ENCODE measurements at regions not wholly inside any gene's neighbourhood (a gene's known extent, or its start where the extent isn't known, plus 50 kb on each side); places are given as distances from the start of the nearest gene placed in this dataset.

DNA sequence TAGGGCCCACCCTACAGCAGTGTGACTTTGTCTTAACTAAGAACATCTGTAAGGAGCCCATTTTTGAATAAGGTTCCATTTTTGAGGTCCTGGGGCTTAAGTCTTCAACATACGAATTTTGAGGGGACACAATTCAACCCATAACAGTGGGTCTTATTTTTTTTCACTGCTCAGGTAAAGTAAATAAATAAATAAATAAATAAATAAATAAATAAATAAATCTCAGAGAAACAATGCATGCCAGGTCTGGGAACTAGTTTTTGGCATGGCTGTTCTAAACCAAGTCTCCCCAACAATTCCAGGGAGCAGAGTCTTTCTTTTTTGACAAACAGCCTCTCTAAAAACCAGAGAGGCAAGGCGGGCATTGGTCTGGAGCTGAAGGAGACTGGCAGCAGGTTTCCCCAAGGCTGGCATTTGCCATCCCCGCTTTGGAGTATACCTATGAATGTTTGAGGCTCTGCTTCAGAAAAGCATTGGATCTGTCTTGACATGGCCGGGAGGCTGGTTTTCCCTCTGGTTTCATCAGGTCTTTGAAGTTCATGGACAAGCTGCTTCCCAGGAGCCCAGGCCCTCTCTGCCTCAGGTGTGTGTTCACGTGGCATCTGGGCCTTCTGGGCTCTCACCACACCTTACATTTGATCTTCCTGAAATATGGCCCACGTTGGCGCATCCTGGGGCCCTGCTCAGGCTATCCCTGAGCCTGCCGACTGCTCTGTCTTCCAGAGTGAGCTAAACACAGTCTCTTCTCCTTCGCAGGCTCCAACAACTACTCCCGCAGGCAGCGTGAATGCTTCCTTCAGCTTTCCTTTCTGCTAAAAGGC lies 545.2 kb downstream of the BCL11B start:
- H3K4me3 ChIP-seq (ENCODE audit: low read depth, low read length) = no peak overlapping the region
- no peak for TF ChIP-seq POLR2A (IDR thresholded peaks at IDR 0.05; ENCODE audit: extremely low read depth, insufficient read length)
- TF ChIP-seq MYC (IDR thresholded peaks at IDR 0.05; ENCODE audit: low read depth, low read length) = no peak
- TF ChIP-seq, protein P1, sequence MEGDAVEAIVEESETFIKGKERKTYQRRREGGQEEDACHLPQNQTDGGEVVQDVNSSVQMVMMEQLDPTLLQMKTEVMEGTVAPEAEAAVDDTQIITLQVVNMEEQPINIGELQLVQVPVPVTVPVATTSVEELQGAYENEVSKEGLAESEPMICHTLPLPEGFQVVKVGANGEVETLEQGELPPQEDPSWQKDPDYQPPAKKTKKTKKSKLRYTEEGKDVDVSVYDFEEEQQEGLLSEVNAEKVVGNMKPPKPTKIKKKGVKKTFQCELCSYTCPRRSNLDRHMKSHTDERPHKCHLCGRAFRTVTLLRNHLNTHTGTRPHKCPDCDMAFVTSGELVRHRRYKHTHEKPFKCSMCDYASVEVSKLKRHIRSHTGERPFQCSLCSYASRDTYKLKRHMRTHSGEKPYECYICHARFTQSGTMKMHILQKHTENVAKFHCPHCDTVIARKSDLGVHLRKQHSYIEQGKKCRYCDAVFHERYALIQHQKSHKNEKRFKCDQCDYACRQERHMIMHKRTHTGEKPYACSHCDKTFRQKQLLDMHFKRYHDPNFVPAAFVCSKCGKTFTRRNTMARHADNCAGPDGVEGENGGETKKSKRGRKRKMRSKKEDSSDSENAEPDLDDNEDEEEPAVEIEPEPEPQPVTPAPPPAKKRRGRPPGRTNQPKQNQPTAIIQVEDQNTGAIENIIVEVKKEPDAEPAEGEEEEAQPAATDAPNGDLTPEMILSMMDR (IDR thresholded peaks at IDR 0.05; ENCODE audit: low read depth, low read length) = no peak
- TF ChIP-seq, protein P2, sequence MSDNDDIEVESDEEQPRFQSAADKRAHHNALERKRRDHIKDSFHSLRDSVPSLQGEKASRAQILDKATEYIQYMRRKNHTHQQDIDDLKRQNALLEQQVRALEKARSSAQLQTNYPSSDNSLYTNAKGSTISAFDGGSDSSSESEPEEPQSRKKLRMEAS (IDR thresholded peaks at IDR 0.05; ENCODE audit: low read depth, low read length) = no peak
- DNase-seq (ENCODE audit: low read depth) = no peak

DNA sequence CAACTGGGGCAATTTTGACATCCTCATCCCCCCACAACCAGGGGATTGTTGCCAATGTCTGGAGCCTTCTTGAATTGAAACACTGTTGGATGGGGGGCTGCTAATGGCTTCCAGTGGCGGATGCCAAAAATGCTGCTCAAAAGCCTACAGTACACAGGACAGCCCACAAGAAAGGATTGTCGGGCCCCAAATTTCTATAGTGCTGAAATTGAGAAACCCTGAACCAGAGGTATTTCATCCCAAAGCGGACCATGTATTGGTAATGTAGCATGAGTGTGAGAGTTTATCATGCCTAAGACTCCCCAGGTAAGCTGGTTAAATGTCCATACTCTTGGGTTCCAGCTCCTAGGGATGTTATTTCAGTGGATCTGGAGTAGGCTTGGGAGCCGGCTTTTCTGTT lies 544.0 kb downstream of the BCL11B start:
- no peak overlapping the region for H3K4me3 ChIP-seq (ENCODE audit: low read depth, low read length)
- DNase-seq (ENCODE audit: low read depth) = no peak
- TF ChIP-seq MYC (IDR thresholded peaks at IDR 0.05; ENCODE audit: low read depth, low read length) = no peak
- TF ChIP-seq POLR2A (IDR thresholded peaks at IDR 0.05; ENCODE audit: extremely low read depth, insufficient read length) = no peak
- TF ChIP-seq, protein P2 (IDR thresholded peaks at IDR 0.05; ENCODE audit: low read depth, low read length) = no peak
- TF ChIP-seq, protein P1 (IDR thresholded peaks at IDR 0.05; ENCODE audit: low read depth, low read length) = no peak

DNA sequence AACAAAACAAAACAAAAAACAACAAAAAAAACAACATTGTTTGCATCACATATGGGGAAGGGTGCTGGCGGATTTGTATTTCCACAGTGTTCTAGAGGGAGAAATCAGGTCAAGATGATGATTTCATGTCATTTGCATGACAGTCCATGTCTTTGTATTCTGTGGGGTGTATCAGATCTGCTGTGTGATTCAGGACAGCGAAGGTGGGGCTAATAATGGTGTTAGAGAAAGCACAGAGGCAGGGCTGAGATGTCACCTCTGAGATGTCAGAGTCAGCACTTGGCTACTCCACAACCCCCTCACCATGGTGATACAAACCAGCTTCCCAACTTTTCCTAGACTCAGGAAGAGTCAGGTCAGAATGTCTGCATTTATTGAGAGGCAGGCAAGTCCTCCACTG lies 543.2 kb downstream of the BCL11B start:
- DNase-seq (ENCODE audit: low read depth) = no peak
- H3K4me3 ChIP-seq (ENCODE audit: low read depth, low read length) = no peak overlapping the region
- TF ChIP-seq POLR2A (IDR thresholded peaks at IDR 0.05; ENCODE audit: extremely low read depth, insufficient read length) (no peak), MYC (IDR thresholded peaks at IDR 0.05; ENCODE audit: low read depth, low read length) (no peak)
- TF ChIP-seq, protein P2 (IDR thresholded peaks at IDR 0.05; ENCODE audit: low read depth, low read length) = no peak

DNA sequence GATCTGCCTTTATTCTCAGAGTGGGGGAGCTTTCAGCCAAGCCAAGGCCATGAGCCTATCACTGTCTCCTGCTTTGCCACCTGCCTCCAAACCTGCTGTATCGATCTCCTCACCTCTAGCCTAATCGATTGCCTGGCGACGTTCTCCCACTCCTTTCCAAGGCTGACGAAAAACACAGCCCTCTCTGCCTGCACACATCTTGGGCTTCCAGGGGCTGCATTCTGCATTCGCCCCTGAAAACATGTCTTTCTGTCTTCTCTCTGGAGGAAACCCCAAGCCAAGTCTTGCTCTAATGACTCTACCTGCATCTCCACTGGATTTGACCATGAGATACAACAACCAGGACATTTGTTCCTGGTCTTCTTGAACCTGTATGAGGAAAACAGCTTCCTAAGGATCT lies 540.7 kb downstream of the BCL11B start:
- no peak for DNase-seq (ENCODE audit: low read depth)
- TF ChIP-seq POLR2A (IDR thresholded peaks at IDR 0.05; ENCODE audit: extremely low read depth, insufficient read length) (no peak), MYC (IDR thresholded peaks at IDR 0.05; ENCODE audit: low read depth, low read length) (no peak)
- TF ChIP-seq, protein P2 (IDR thresholded peaks at IDR 0.05; ENCODE audit: low read depth, low read length) = no peak
- TF ChIP-seq, protein P1 (IDR thresholded peaks at IDR 0.05; ENCODE audit: low read depth, low read length) = no peak
- no peak overlapping the region for H3K4me3 ChIP-seq (ENCODE audit: low read depth, low read length)

DNA sequence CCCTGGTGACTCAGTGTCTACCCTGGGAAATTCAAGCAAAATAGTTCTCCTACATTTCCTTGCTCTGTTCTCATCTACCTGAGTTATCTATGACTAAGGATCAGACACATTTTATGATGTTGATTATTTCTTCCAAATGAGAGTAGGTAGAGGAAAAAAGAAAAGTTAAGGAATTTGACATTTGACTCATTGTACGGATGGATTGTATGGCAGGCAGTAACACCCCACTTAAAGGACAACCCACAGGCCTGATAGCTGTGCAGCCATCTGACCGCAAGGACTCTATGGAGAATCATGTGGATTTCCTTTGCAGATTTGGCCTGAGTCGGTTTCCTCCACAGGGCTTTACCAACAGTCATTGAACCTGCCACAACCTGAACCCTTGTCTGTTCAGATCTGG lies 540.3 kb downstream of the BCL11B start:
- TF ChIP-seq, protein P2 (IDR thresholded peaks at IDR 0.05; ENCODE audit: low read depth, low read length) = no peak
- TF ChIP-seq MYC (IDR thresholded peaks at IDR 0.05; ENCODE audit: low read depth, low read length) = no peak
- TF ChIP-seq, protein P1 (IDR thresholded peaks at IDR 0.05; ENCODE audit: low read depth, low read length) = no peak
- TF ChIP-seq POLR2A (IDR thresholded peaks at IDR 0.05; ENCODE audit: extremely low read depth, insufficient read length) = no peak
- DNase-seq (ENCODE audit: low read depth) = no peak
- no peak overlapping the region for H3K4me3 ChIP-seq (ENCODE audit: low read depth, low read length)

DNA sequence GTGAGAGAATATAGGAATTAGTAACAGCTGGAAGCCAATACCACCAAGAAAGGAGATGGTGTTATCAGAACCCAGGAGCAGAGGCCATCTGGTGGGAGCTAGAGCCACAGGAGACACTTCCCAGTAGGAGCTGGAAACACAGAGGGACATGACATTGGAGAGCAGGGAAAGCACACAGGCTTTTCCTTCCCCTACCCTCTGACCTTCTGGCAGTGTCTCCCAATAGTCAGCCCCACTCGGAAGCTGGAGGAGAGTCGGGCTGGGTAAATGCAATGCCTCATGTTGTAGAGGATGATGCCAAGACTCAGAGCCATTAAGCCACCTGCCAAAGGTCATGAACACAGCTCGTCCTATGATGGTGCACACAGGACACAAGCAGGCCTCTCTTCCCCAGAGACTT lies 538.5 kb downstream of the BCL11B start:
- no peak for TF ChIP-seq POLR2A (IDR thresholded peaks at IDR 0.05; ENCODE audit: extremely low read depth, insufficient read length)
- TF ChIP-seq, protein P2 (IDR thresholded peaks at IDR 0.05; ENCODE audit: low read depth, low read length) = no peak
- TF ChIP-seq, protein P1 (IDR thresholded peaks at IDR 0.05; ENCODE audit: low read depth, low read length) = no peak
- no peak for TF ChIP-seq MYC (IDR thresholded peaks at IDR 0.05; ENCODE audit: low read depth, low read length)
- no peak for DNase-seq (ENCODE audit: low read depth)

More for the DNA sequence above, 538.5 kb downstream of the BCL11B start:
- H3K4me3 ChIP-seq (ENCODE audit: low read depth, low read length) = no peak overlapping the region

Measured in NB4 (cell line).